IMR-90 (cell line): ENCODE measurements at regions not wholly inside any gene's neighbourhood (a gene's known extent, or its start where the extent isn't known, plus 50 kb on each side); places are given as distances from the start of the nearest gene placed in this dataset.

Experiments
- ATAC-seq: fragments of 200-7000 bp; cut with Tn5 transposase; 2 replicates; pipeline ENCODE4 v1.9.1; 2020; ENCODE audit warnings: low read depth, mild to moderate bottlenecking, moderate library complexity
- BruUV-seq: library from RNA; stranded (reverse); fragments of 400-500 nt; replicated peaks from 2 replicates; lab custom pipeline; 2021; lab: Mats Ljungman, UMichigan
- CTCF ChIA-PET: fragments of 300-600 bp; formaldehyde crosslinking; extraction: SDS; loops from one replicate; lab custom pipeline; 2021; ENCODE audit warnings: antibody characterized with exemption; lab: Yijun Ruan, JAX
- POLR2A ChIA-PET: fragments of 300-600 bp; sonication (Branson Sonifier 250); formaldehyde crosslinking; loops from one replicate; lab custom pipeline; 2022; ENCODE audit warnings: antibody characterized with exemption; ENCODE audit not compliant: unreplicated experiment; lab: Charles Lee
- DNase-seq: peaks from one replicate; pipeline ENCODE4 v3.0.0; 2013
- H2AFZ ChIP-seq: replicated peaks from 2 replicates; pipeline ENCODE3; 2013; ENCODE audit warnings: low read length, mild to moderate bottlenecking; ENCODE audit not compliant: poor library complexity
- H2AK5ac ChIP-seq: 2 replicates; pipeline ENCODE4 v1.6.1; 2013; ENCODE audit warnings: low read depth, low read length, inconsistent platforms
- H2AK9ac ChIP-seq: replicated peaks from 2 replicates; pipeline ENCODE3; 2013; ENCODE audit warnings: mild to moderate bottlenecking, low read depth, low read length, moderate library complexity; ENCODE audit not compliant: poor library complexity
- H2BK120ac ChIP-seq: 2 replicates; pipeline ENCODE4 v1.6.1; 2013; ENCODE audit warnings: low read depth, low read length, inconsistent platforms
- H2BK15ac ChIP-seq: 3 replicates; pipeline ENCODE4 v1.6.1; 2013; ENCODE audit warnings: low read depth, low read length, inconsistent platforms
- H2BK20ac ChIP-seq: 2 replicates; pipeline ENCODE4 v1.6.1; 2013; ENCODE audit warnings: low read depth, mild to moderate bottlenecking, inconsistent platforms, low read length, moderate library complexity
- H2BK5ac ChIP-seq: 2 replicates; pipeline ENCODE4 v1.6.1; 2013; ENCODE audit warnings: mild to moderate bottlenecking, low read depth, low read length, inconsistent platforms; ENCODE audit not compliant: poor library complexity, severe bottlenecking
- H3K14ac ChIP-seq: replicated peaks from 2 replicates; pipeline ENCODE4 v1.6.1; 2013; ENCODE audit warnings: low read depth, low read length, inconsistent platforms
- H3K18ac ChIP-seq: 2 replicates; pipeline ENCODE4 v1.6.1; 2013; ENCODE audit warnings: low read depth, low read length, control low read depth
- H3K23ac ChIP-seq: 2 replicates; pipeline ENCODE4 v1.6.1; 2013; ENCODE audit warnings: low read depth, low read length, inconsistent platforms
- H3K27ac ChIP-seq: 2 replicates; pipeline ENCODE4 v1.5.1; 2013; ENCODE audit warnings: mild to moderate bottlenecking, control low read depth, low read length; ENCODE audit not compliant: insufficient read depth
- H3K27me3 ChIP-seq: 2 replicates; pipeline ENCODE4 v1.6.1; 2013; ENCODE audit warnings: low read length; ENCODE audit not compliant: control insufficient read depth, insufficient read depth
- H3K36me3 ChIP-seq: 2 replicates; pipeline ENCODE4 v1.6.1; 2013; ENCODE audit warnings: low read length, mixed read lengths; ENCODE audit not compliant: control insufficient read depth, insufficient read depth
- H3K4ac ChIP-seq: 2 replicates; pipeline ENCODE4 v1.6.1; 2013; ENCODE audit warnings: low read depth, low read length, inconsistent platforms
- H3K4me1 ChIP-seq: 2 replicates; pipeline ENCODE4 v1.6.1; 2013; ENCODE audit warnings: low read length, mixed read lengths; ENCODE audit not compliant: control insufficient read depth, insufficient read depth
- H3K4me2 ChIP-seq: 2 replicates; pipeline ENCODE4 v1.6.1; 2013; ENCODE audit warnings: low read depth, mild to moderate bottlenecking, control low read depth, low read length, moderate library complexity
- H3K4me3 ChIP-seq: 2 replicates; pipeline ENCODE4 v1.5.1; 2013; ENCODE audit warnings: low read depth, mild to moderate bottlenecking, control low read depth, low read length, moderate library complexity; ENCODE audit not compliant: insufficient read depth
- H3K56ac ChIP-seq: 2 replicates; pipeline ENCODE4 v1.6.1; 2013; ENCODE audit warnings: low read length, inconsistent platforms; ENCODE audit not compliant: insufficient read depth; ENCODE audit errors: extremely low read depth
- H3K79me1 ChIP-seq, 2 experiments: 2 replicates each; pipeline ENCODE4 v1.6.1; 2013; ENCODE audit warnings: low read length in 2 of 2, inconsistent platforms in 1 of 2, low read depth in 1 of 2
- H3K9ac ChIP-seq: 2 replicates; pipeline ENCODE4 v1.6.1; 2013; ENCODE audit warnings: low read depth, low read length, control low read depth
- H3K9me1 ChIP-seq: 2 replicates; pipeline ENCODE4 v1.6.1; 2013; ENCODE audit warnings: low read length, inconsistent platforms; ENCODE audit not compliant: insufficient read depth
- H3K9me3 ChIP-seq: 2 replicates; pipeline ENCODE4 v1.6.1; 2013; ENCODE audit warnings: low read length; ENCODE audit not compliant: control insufficient read depth, insufficient read depth
- H4K20me1 ChIP-seq: 2 replicates; pipeline ENCODE4 v1.6.1; 2013; ENCODE audit warnings: low read length, inconsistent platforms; ENCODE audit not compliant: insufficient read depth
- H4K5ac ChIP-seq: 2 replicates; pipeline ENCODE4 v1.6.1; 2013; ENCODE audit warnings: mild to moderate bottlenecking, low read depth, low read length, control low read depth
- H4K8ac ChIP-seq, 2 experiments: 2 replicates each; pipeline ENCODE4 v1.6.1; 2013; ENCODE audit warnings: low read depth in 2 of 2, low read length in 2 of 2, control low read depth in 1 of 2, inconsistent platforms in 1 of 2
- H4K91ac ChIP-seq: 2 replicates; pipeline ENCODE4 v1.6.1; 2013; ENCODE audit warnings: low read depth, low read length, inconsistent platforms; ENCODE audit not compliant: insufficient read depth
- CEBPB ChIP-seq: IDR thresholded peaks from 2 replicates; pipeline ENCODE4 v1.6.1; 2012; ENCODE audit warnings: low read depth, low read length, improper control_type of control experiment
- CHD1 ChIP-seq: IDR thresholded peaks from 2 replicates; pipeline ENCODE4 v1.6.1; 2012; ENCODE audit warnings: low read depth, low read length, improper control_type of control experiment
- ELK1 ChIP-seq: fragments of 150-350 bp; IDR thresholded peaks from 2 replicates; pipeline ENCODE4 v1.6.1; 2016; ENCODE audit warnings: low read depth, mild to moderate bottlenecking, low read length, moderate library complexity, borderline replicate concordance
- FOS ChIP-seq: fragments of 150-350 bp; IDR thresholded peaks from 2 replicates; pipeline ENCODE4 v1.6.1; 2016; ENCODE audit warnings: low read depth, low read length
- MAZ ChIP-seq: IDR thresholded peaks from 2 replicates; pipeline ENCODE4 v1.6.1; 2012; ENCODE audit warnings: low read depth, mild to moderate bottlenecking, low read length, improper control_type of control experiment, moderate library complexity, borderline replicate concordance
- MXI1 ChIP-seq: IDR thresholded peaks from 2 replicates; pipeline ENCODE4 v1.6.1; 2012; ENCODE audit warnings: low read depth, mild to moderate bottlenecking, low read length, moderate library complexity, borderline replicate concordance
- NFE2L2 ChIP-seq: fragments of 150-350 bp; IDR thresholded peaks from 2 replicates; pipeline ENCODE4 v1.6.1; 2016; ENCODE audit warnings: low read depth, mild to moderate bottlenecking, low read length
- POLR2A ChIP-seq: IDR thresholded peaks from 2 replicates; pipeline ENCODE4 v1.6.1; 2012; ENCODE audit warnings: mild to moderate bottlenecking, low read depth, low read length
- RAD21 ChIP-seq: IDR thresholded peaks from 2 replicates; pipeline ENCODE4 v1.6.1; 2012; ENCODE audit warnings: low read length, improper control_type of control experiment
- RCOR1 ChIP-seq: IDR thresholded peaks from 2 replicates; pipeline ENCODE4 v1.6.1; 2012; ENCODE audit warnings: mild to moderate bottlenecking, low read length, improper control_type of control experiment; ENCODE audit not compliant: insufficient replicate concordance
- dilution Hi-C: fragments of 300-500 bp; cut with HindIII; formaldehyde crosslinking; loops from one replicate; pipeline ENCODE4 v1.14.3; 2018; ENCODE audit warnings: low sequenced_read_pairs; ENCODE audit not compliant: unreplicated experiment
- in situ Hi-C: fragments of 300-500 bp; cut with MboI; formaldehyde crosslinking; loops from 3 replicates; pipeline ENCODE4 v1.14.3; 2019; ENCODE audit warnings: low sequenced_read_pairs, inconsistent platforms, mixed read lengths
- intact Hi-C: fragments of 100-400 bp; cut with micrococcal nuclease; formaldehyde crosslinking; loops from 2 replicates; pipeline ENCODE4 v1.10.0; 2022
- TF ChIP-seq, protein P1 (sequence below): fragments of 150-350 bp; IDR thresholded peaks from 2 replicates; pipeline ENCODE4 v1.6.1; 2017; ENCODE audit warnings: mild to moderate bottlenecking, antibody characterized with exemption, low read length, low read depth

DNA sequence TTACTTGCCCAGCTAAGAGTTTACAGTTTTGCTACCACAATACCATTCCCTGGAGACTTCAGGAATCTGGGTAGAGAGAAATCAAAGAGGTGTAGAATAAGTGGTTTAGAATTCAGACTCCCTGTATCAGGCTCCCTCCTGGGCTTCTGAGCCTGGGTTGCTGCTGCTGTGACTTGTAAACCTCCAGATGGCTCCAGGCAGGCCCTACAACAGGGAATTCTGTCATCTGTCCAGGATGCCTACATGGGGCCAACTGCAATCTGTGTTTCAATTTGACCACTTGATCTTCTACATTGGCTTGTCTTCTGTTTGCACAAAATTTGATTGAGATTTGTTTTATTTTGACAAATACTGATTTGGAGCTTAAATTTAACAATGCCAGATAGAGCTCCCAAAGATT is 183.9 kb downstream of the RAD51AP2 start:
- Histone ChIP-seq H2BK15ac (no peak overlapping the region), H3K4me1 (no peaks in the 10 kb centered on the region), H3K23ac (no peak overlapping the region), H3K14ac (no peak overlapping the region), H3K18ac (no peak overlapping the region), H2AK9ac (no peak overlapping the region), H3K9me1 (no peaks in the 10 kb centered on the region), H4K5ac (no peak overlapping the region), H3K4me2 (no peak overlapping the region), H3K79me1 (no peaks in the 10 kb centered on the region), H2AK5ac (no peak overlapping the region), H3K9ac (no peak overlapping the region), H3K9me3 (no peaks in the 10 kb centered on the region), H3K56ac (no peak overlapping the region), H2BK5ac (no peak overlapping the region), H2BK20ac (no peak overlapping the region), H3K4me3 (no peak overlapping the region), H2BK120ac (no peak overlapping the region), H3K4ac (no peak overlapping the region), H4K20me1 (no peaks in the 10 kb centered on the region), H3K36me3 (no peaks in the 10 kb centered on the region), H3K27ac (no peak overlapping the region), H3K27me3 (no peaks in the 10 kb centered on the region), H4K8ac (no peak overlapping the region), H4K91ac (no peak overlapping the region), H2AFZ (no peak overlapping the region)
- dilution Hi-C loops = no loop called here
- CTCF ChIA-PET = interaction anchor here (1.0 kb wide), 1 partner anchor 9 kb away, joined by 4 read pairs; no protein-coding TSS in a partner anchor
- intact Hi-C loops = no loop called here
- no peak for ATAC-seq
- BruUV-seq = no TSS peak
- TF ChIP-seq CEBPB (no peak), NFE2L2 (no peak), POLR2A (no peak), MAZ (no peak), FOS (no peak), RCOR1 (no peak), ELK1 (no peak), MXI1 (no peak), CHD1 (no peak), RAD21 (no peak)
- TF ChIP-seq, protein P1, sequence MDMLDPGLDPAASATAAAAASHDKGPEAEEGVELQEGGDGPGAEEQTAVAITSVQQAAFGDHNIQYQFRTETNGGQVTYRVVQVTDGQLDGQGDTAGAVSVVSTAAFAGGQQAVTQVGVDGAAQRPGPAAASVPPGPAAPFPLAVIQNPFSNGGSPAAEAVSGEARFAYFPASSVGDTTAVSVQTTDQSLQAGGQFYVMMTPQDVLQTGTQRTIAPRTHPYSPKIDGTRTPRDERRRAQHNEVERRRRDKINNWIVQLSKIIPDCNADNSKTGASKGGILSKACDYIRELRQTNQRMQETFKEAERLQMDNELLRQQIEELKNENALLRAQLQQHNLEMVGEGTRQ = no peak
- POLR2A ChIA-PET = no interaction called here
- DNase-seq = no peak
- in situ Hi-C loops = no loop called here
